GM23248 (cell line): ENCODE measurements at regions not wholly inside any gene's neighbourhood (a gene's known extent, or its start where the extent isn't known, plus 50 kb on each side); places are given as distances from the start of the nearest gene placed in this dataset.

ENCODE experiments used
- EZH2 ChIP-seq: fragments of 200-600 bp; sonication (generic); IDR thresholded peaks from 2 replicates; pipeline ENCODE4 v1.6.1; 2018; ENCODE audit warnings: antibody characterized with exemption, mild to moderate bottlenecking; ENCODE audit not compliant: insufficient read depth, poor library complexity, severe bottlenecking
- EZH2phosphoT487 ChIP-seq: fragments of 200-600 bp; sonication (generic); IDR thresholded peaks from 2 replicates; pipeline ENCODE4 v1.6.1; 2018; ENCODE audit warnings: antibody characterized with exemption, moderate library complexity, mild to moderate bottlenecking, low read depth; ENCODE audit not compliant: insufficient read depth

DNA sequence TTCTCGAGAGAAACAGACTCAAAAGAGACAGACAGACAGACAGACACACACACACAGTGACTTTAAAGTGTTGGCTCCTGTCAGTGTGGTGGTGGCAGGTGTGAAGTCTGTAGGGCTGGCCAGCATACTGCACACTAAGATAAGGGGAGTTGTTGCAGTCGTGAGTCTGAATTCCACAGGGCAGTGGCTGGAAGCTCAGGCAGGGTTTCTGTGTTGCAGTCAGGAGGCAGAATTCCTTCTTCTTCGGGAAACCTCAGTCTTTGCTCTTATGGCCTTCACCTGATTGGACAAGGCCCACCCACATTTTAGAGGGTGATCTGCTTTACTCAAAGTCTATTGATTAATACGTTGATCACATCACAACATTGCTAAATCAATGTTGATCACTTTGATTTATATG, 478.4 kb upstream of the HS6ST1 start:
- TF ChIP-seq EZH2phosphoT487 (no peak), EZH2 (no peak)
